ENCODE measurements at regions not wholly inside any gene's neighbourhood (a gene's known extent, or its start where the extent isn't known, plus 50 kb on each side); places are given as distances from the start of the nearest gene placed in this dataset.

DNA sequence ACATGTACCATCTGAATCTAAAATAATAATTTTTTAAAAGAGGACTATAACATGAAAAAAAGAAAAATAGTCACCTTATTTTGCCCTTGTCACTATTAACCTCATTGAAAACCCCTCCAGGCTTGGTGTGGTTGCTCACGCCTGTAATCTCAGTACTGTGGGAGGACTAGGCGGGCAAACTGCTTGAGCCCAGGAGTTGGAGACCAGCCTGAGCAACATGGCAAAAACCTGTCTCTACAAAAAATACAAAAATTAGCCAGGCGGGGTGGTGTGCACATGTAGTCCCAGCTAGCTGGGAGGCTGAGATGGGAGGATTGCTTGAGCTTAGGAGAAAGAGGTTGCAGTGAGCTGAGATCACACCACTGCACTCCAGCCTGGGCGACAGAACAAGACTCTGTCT, 126.3 kb upstream of the KRAS start:
- TF ChIP-seq, protein P1, sequence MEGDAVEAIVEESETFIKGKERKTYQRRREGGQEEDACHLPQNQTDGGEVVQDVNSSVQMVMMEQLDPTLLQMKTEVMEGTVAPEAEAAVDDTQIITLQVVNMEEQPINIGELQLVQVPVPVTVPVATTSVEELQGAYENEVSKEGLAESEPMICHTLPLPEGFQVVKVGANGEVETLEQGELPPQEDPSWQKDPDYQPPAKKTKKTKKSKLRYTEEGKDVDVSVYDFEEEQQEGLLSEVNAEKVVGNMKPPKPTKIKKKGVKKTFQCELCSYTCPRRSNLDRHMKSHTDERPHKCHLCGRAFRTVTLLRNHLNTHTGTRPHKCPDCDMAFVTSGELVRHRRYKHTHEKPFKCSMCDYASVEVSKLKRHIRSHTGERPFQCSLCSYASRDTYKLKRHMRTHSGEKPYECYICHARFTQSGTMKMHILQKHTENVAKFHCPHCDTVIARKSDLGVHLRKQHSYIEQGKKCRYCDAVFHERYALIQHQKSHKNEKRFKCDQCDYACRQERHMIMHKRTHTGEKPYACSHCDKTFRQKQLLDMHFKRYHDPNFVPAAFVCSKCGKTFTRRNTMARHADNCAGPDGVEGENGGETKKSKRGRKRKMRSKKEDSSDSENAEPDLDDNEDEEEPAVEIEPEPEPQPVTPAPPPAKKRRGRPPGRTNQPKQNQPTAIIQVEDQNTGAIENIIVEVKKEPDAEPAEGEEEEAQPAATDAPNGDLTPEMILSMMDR (IDR thresholded peaks at IDR 0.05; ENCODE audit: insufficient read depth, low read length, poor library complexity, severe bottlenecking): no peak
- no peak for TF ChIP-seq EZH2phosphoT487 (conservative IDR thresholded peaks at IDR 0.05; ENCODE audit: low read length)

Measured in SU-DHL-6 (cell line).